ENCODE measurements at regions not wholly inside any gene's neighbourhood (a gene's known extent, or its start where the extent isn't known, plus 50 kb on each side); places are given as distances from the start of the nearest gene placed in this dataset.
A peak's percentile ranks its signal among the peaks of the same experiment; 100 is the strongest.
"Not testable (repeated sequence)": the region's sequence is repeated elsewhere in the genome, so short reads cannot be mapped to it uniquely, and the experiment has no call there.

GRCh38 chr12:76190299-76190698, 105.8 kb upstream of the NAP1L1 start:
- Mint-ChIP-seq H3K27ac (no peak overlapping the region), H3K4me3 (no peak overlapping the region), H3K4me1 (no peaks in the 10 kb centered on the region), H3K36me3 (ENCODE audit: low read depth) (no peaks in the 10 kb centered on the region), H3K9me3 (no peaks in the 10 kb centered on the region), H3K27me3 (peaks cover 42% of the 10 kb centered on the region)
- no peak for ATAC-seq (replicated peaks)

GRCh38 chr12:76189851-76190250, 105.4 kb upstream of the NAP1L1 start:
- Mint-ChIP-seq H3K27ac (no peak overlapping the region), H3K36me3 (ENCODE audit: low read depth) (no peaks in the 10 kb centered on the region), H3K4me1 (no peaks in the 10 kb centered on the region), H3K4me3 (no peak overlapping the region), H3K27me3 (peaks cover 38% of the 10 kb centered on the region), H3K9me3 (no peaks in the 10 kb centered on the region)
- ATAC-seq (replicated peaks), result no peak

DNA sequence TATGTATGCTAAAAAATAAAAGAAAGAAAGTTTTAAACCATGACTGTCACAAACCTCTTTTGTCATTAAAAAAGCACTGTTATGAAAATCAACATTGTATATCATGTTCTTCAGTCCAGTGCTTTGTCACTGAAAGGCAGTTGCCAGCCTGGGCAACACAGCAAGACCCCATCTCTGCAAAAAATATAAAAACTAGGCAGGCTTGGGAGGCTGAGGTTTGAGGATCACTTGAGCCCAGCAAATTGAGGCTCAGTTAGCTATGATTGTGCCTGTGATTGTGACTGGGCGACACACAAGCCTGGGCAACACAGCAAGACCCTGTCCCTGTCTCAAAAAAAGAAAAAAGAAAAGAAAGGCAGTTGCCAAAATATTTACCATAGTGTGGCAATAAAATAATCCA, 102.7 kb upstream of the NAP1L1 start:
- H3K4me3 Mint-ChIP-seq, result no peak overlapping the region

GRCh38 chr12:76186131-76186906, 101.8 kb upstream of the NAP1L1 start:
- H3K4me1 Mint-ChIP-seq, result peaks cover 7% of the 10 kb centered on the region
- peaks cover 35% of the 10 kb centered on the region for H3K27me3 Mint-ChIP-seq
- no peaks in the 10 kb centered on the region for H3K9me3 Mint-ChIP-seq
- no peak overlapping the region for H3K4me3 Mint-ChIP-seq
- ATAC-seq (replicated peaks), result no peak
- no peaks in the 10 kb centered on the region for H3K36me3 Mint-ChIP-seq (ENCODE audit: low read depth)
- no peak overlapping the region for H3K27ac Mint-ChIP-seq

More for the DNA sequence above, 102.7 kb upstream of the NAP1L1 start:
- peaks cover 7% of the 10 kb centered on the region for H3K4me1 Mint-ChIP-seq
- ATAC-seq (replicated peaks), result no peak
- no peaks in the 10 kb centered on the region for H3K36me3 Mint-ChIP-seq (ENCODE audit: low read depth)
- H3K27ac Mint-ChIP-seq, result no peak overlapping the region
- no peaks in the 10 kb centered on the region for H3K9me3 Mint-ChIP-seq
- peaks cover 30% of the 10 kb centered on the region for H3K27me3 Mint-ChIP-seq

- Mint-ChIP-seq H3K4me3 (peak overlapping the region; percentile 22), H3K27me3 (peaks cover 41% of the 10 kb centered on the region), H3K9me3 (no peaks in the 10 kb centered on the region), H3K4me1 (peaks cover 7% of the 10 kb centered on the region), H3K27ac (peak overlapping the region; percentile 74), H3K36me3 (ENCODE audit: low read depth) (no peaks in the 10 kb centered on the region)
- peak; percentile 89 for ATAC-seq (replicated peaks)
Observed at GRCh38 chr12:76183459-76184186, 99.1 kb upstream of the NAP1L1 start.

DNA sequence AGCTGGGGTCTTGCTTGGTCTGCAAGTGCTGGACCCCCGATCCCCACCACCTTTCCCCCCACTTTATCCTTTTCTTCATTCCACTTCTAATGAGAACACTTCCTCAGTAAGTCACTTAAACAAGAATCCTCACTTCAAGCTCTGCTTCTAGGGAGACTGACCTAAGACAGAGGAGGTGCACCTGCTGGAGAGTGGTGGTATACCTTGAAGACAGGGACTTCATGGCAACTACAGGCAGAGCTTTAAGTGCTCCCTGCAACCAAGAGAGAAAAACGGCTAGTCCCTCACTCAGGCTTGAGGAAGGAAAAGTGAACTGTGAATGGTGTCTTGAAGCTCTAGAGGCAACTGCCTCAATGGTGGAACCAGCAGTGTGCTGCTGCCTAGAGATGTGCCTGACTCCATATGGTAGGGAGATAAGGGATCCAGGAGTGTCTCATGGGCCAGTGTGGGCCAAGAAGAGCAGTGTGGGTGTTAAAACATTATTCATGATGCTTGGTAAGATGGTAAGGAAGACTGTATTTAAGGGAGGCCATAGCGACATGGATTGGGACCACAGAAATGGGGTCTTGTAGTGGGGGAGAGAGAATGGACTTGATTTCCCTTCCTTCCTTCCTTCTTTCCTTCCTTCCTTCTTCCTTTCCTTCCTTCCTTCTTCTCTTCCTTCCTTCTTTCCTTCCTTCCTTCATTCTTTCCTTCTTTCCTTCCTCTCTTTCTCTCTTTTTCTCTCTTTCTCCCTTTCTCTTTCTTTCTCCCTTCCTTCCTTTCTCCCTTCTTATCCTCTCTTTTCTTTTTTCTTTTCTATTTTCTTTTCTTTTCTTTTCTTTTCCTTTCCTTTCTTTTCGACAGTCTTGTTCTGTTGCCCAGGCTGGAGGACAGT, 96.2 kb upstream of the NAP1L1 start:
- H3K4me1 Mint-ChIP-seq, result peaks cover 7% of the 10 kb centered on the region
- no peak overlapping the region for H3K27ac Mint-ChIP-seq
- ATAC-seq (replicated peaks), result no peak
- H3K9me3 Mint-ChIP-seq, result no peaks in the 10 kb centered on the region
- H3K27me3 Mint-ChIP-seq, result peaks cover 21% of the 10 kb centered on the region
- no peak overlapping the region for H3K4me3 Mint-ChIP-seq
- no peaks in the 10 kb centered on the region for H3K36me3 Mint-ChIP-seq (ENCODE audit: low read depth)

- Mint-ChIP-seq H3K27me3 (peaks cover 20% of the 10 kb centered on the region), H3K9me3 (no peaks in the 10 kb centered on the region), H3K27ac (no peak overlapping the region), H3K4me1 (peaks cover 2% of the 10 kb centered on the region), H3K36me3 (ENCODE audit: low read depth) (no peaks in the 10 kb centered on the region), H3K4me3 (no peak overlapping the region)
- no peak for ATAC-seq (replicated peaks)
Observed at GRCh38 chr12:76178452-76178851, 94.0 kb upstream of the NAP1L1 start.

GRCh38 chr12:76177821-76178220, 93.3 kb upstream of the NAP1L1 start:
- Mint-ChIP-seq H3K36me3 (ENCODE audit: low read depth) (no peaks in the 10 kb centered on the region), H3K27me3 (peaks cover 19% of the 10 kb centered on the region), H3K4me1 (no peaks in the 10 kb centered on the region), H3K9me3 (no peaks in the 10 kb centered on the region), H3K27ac (no peak overlapping the region), H3K4me3 (no peak overlapping the region)
- no peak for ATAC-seq (replicated peaks)

DNA sequence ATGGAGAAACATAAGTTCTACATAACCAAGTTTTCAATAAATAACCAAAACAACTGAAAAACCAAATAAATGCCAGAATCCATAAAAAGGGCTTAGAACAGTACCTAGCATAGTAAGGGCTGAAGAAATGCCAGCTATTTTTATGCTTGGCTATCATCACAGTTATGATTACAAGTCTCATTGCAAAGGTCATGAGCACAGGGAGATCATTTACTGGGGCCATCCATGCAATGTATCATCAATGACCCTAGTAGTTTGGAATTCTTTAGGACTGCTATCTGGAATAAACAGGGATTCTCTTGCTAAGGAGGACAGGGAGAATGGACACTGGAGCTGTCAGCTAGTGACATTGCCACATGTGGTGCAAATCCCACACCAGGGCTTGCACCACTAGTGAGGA, 92.5 kb upstream of the NAP1L1 start:
- Mint-ChIP-seq H3K4me1 (no peaks in the 10 kb centered on the region), H3K27ac (no peak overlapping the region), H3K9me3 (no peaks in the 10 kb centered on the region), H3K27me3 (peaks cover 19% of the 10 kb centered on the region), H3K36me3 (ENCODE audit: low read depth) (no peaks in the 10 kb centered on the region), H3K4me3 (no peak overlapping the region)
- ATAC-seq (replicated peaks), result no peak

DNA sequence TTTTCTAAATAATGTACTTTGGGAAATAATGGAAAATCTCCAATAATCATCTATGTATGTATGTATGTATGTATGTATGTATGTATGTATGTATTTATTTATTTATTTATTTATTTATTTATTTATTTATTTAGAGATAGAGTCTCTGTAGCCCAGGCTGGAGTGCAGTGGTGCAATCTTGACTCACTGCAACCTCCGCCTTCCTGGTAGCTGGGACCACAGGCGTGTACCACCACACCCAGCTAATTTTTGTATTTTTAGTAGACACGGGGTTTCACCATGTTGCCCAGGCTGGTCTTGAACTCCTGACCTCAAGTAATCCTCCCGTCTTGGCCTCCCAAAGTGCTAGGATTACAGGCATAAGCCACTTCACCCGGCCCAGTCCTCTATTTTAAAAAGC, 91.5 kb upstream of the NAP1L1 start:
- not testable (repeated sequence) for H3K9me3 Mint-ChIP-seq; ATAC-seq (replicated peaks); H3K4me1 Mint-ChIP-seq; H3K4me3 Mint-ChIP-seq; H3K27ac Mint-ChIP-seq; H3K36me3 Mint-ChIP-seq (ENCODE audit: low read depth)
- H3K27me3 Mint-ChIP-seq, result peaks cover 18% of the 10 kb centered on the region

GRCh38 chr12:76173756-76174155, 89.3 kb upstream of the NAP1L1 start:
- H3K36me3 Mint-ChIP-seq (ENCODE audit: low read depth), result no peaks in the 10 kb centered on the region
- H3K9me3 Mint-ChIP-seq, result no peaks in the 10 kb centered on the region
- peaks cover 22% of the 10 kb centered on the region for H3K27me3 Mint-ChIP-seq
- ATAC-seq (replicated peaks), result no peak
- no peak overlapping the region for H3K4me3 Mint-ChIP-seq
- no peak overlapping the region for H3K27ac Mint-ChIP-seq
- no peaks in the 10 kb centered on the region for H3K4me1 Mint-ChIP-seq

DNA sequence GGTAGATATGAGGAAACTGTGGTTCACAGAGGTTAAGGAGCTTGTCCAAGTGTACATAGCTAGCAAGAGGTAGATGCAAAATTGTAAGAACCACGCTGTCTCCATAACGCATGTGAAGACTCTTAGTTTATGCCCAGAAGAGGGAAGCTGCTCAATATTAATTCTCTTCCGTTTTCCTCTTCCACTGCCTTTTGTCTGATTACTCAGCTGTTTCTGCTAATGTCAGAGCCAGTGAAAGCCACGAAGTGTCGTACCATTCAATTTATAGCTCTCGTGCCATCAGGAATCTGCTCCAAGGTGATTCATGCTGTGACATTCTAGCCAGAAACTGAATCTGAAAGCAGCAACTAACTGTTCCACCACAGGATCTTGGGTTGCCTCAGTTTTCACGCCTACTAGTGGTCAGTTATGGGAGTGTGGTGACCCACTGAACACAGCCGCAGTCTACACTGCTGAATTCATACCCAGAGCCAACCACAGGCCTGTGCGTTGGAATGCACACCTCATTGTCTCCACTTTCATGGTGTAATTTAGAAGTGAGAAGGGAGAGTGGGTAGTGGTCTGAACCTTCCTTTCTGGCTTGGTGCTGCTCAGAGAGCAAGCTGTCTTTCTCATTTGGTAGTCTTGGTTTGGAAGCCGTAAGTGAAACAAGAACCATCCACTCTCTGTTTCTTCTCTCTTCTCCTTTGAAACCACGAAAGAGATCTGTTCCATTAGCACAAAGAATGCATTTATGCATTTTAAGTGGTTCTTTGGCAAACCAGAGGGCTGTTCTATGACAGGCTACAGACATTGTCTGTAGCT, 74.2 kb upstream of the NAP1L1 start:
- Mint-ChIP-seq H3K36me3 (ENCODE audit: low read depth) (peaks cover 4% of the 10 kb centered on the region), H3K27me3 (no peaks in the 10 kb centered on the region), H3K27ac (peak overlapping the region; percentile 91), H3K4me1 (peaks cover 7% of the 10 kb centered on the region), H3K4me3 (peak overlapping the region; percentile 27), H3K9me3 (no peaks in the 10 kb centered on the region)
- peak; percentile 97 for ATAC-seq (replicated peaks)

DNA sequence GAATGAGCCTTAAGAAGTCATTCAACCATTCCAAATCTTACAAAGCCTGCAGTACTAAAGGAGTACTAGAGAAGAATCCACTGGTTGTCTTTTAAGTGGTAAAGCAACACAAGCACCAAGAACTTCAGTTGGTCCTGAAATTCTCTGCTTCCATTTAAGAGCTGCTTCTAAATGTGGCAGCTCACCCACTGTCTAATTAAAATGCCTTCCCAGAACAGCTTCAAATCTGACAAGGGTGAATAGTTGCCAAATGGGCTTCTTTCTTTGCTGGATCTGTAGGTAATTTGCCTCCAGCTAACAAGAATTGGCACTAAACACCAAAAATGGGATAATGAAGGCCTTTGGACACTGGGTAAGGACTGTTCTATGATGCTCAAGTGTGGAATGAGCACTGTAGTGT, 72.2 kb upstream of the NAP1L1 start:
- no peak overlapping the region for H3K27ac Mint-ChIP-seq
- no peaks in the 10 kb centered on the region for H3K9me3 Mint-ChIP-seq
- no peak for ATAC-seq (replicated peaks)
- H3K4me3 Mint-ChIP-seq, result no peak overlapping the region
- H3K27me3 Mint-ChIP-seq, result no peaks in the 10 kb centered on the region
- H3K4me1 Mint-ChIP-seq, result peaks cover 16% of the 10 kb centered on the region
- H3K36me3 Mint-ChIP-seq (ENCODE audit: low read depth), result peaks cover 4% of the 10 kb centered on the region

DNA sequence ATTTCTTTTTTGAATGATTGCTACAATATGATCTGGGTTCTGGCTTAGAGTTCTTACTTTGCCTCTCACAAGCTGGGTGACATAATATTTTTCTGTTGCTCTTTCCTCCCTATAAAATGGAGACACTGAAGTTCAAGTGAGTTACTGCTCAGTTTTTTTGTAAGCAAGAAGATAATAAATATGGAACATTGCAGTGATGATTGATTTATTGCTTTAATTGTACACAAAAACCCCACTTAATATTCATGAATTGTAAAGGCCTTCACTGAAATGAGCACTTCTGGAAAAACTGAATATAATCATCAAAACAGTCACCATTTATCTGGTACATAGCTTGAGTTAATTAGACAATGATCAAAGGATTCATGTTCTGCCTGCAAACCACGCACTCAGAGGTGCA, 71.8 kb upstream of the NAP1L1 start:
- H3K9me3 Mint-ChIP-seq, result no peaks in the 10 kb centered on the region
- no peaks in the 10 kb centered on the region for H3K27me3 Mint-ChIP-seq
- no peak overlapping the region for H3K27ac Mint-ChIP-seq
- no peak overlapping the region for H3K4me3 Mint-ChIP-seq
- H3K4me1 Mint-ChIP-seq, result peaks cover 16% of the 10 kb centered on the region
- no peak for ATAC-seq (replicated peaks)
- H3K36me3 Mint-ChIP-seq (ENCODE audit: low read depth), result peaks cover 4% of the 10 kb centered on the region

Measured in activated T-helper 17 cell treated with anti-CD3 and anti-CD28 coated beads, Interleukin-2, amount 50 U/mL, for 72 hours (primary cell).